Breast epithelium (tissue), 4 donors: ENCODE measurements at regions not wholly inside any gene's neighbourhood (a gene's known extent, or its start where the extent isn't known, plus 50 kb on each side); places are given as distances from the start of the nearest gene placed in this dataset.

Source experiments
- DNase-seq, 2 donors: peaks; one replicate each; pipeline ENCODE4 v3.0.0-alpha.2; 2019; ENCODE audit warnings: low spot score in 2 of 2
- H3K27ac ChIP-seq, 2 donors: fragments of 200-600 bp; sonication (generic) in 1 of 2; one replicate each; pipeline ENCODE4 v1.5.1; 2016 to 2019; ENCODE audit warnings: mild to moderate bottlenecking in 1 of 2
- H3K27me3 ChIP-seq, 2 donors: fragments of 200-600 bp; sonication (generic) in 1 of 2; one replicate each; pipeline versions ENCODE4 v1.5.1 to v1.6.0; 2017 to 2019; ENCODE audit warnings: control low read depth in 1 of 2, mild to moderate bottlenecking in 1 of 2
- H3K36me3 ChIP-seq: fragments of 200-600 bp; one replicate; pipeline ENCODE4 v1.5.1; 2019
- H3K4me1 ChIP-seq, 2 donors: fragments of 200-600 bp; sonication (generic); one replicate each; pipeline ENCODE4 v1.5.1; 2016 to 2019; ENCODE audit warnings: control low read depth in 1 of 2
- H3K4me3 ChIP-seq, 3 donors: fragments of 200-600 bp; sonication (generic); 1 replicate in 2 of 3; 2 replicates in 1 of 3; pipeline ENCODE4 v1.5.1; 2016 to 2019; ENCODE audit warnings: mild to moderate bottlenecking in 3 of 3, moderate library complexity in 2 of 3
- H3K9me3 ChIP-seq, 2 donors: fragments of 200-600 bp; sonication (generic) in 1 of 2; one replicate each; pipeline ENCODE4 v1.5.1; 2016 to 2019; ENCODE audit warnings: control low read depth in 1 of 2
- POLR2A ChIP-seq: fragments of 450-650 bp; IDR thresholded peaks from one replicate; pipeline ENCODE4 v1.6.1; 2016; ENCODE audit warnings: antibody characterized with exemption, mild to moderate bottlenecking, moderate library complexity
- POLR2AphosphoS5 ChIP-seq, 3 donors: sonication (generic); formaldehyde crosslinking; IDR thresholded peaks; one replicate each; pipeline ENCODE4 v1.6.1; 2017; ENCODE audit warnings: antibody characterized with exemption in 3 of 3
- intact Hi-C: fragments of 100-400 bp; cut with DNase I; formaldehyde crosslinking; loops from one replicate; pipeline ENCODE4 v1.15.1; 2023; ENCODE audit warnings: low total_unique reads
- TF ChIP-seq, protein P1 (sequence below), 3 donors: fragments of 450-650 bp; IDR thresholded peaks; one replicate each; pipeline ENCODE4 v1.5.1; 2016 to 2017; ENCODE audit warnings: antibody characterized with exemption in 3 of 3, mild to moderate bottlenecking in 3 of 3, moderate library complexity in 3 of 3

DNA sequence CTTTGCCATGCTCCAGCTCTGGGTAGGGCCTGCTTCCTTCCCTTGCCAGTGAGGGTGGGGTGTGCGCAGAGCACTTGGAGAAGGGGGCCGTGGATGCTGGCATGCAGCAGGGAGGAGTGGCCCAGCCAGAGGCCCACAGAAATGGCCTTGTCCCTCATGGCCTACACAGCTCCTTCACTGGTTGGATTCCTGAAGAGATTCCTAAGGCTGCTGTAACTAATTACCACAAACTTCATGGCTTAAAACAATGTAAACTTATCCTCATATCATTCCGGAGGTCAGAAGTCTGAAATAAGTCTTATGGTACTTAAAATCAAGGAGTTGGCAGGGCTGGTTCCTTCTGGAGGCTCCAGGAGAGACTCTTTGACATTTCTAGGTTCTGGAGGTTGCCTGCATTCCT is 195.2 kb downstream of the GLI2 start:
- Histone ChIP-seq H3K27me3 (no peaks in the 10 kb centered on the region), H3K27ac (no peak overlapping the region), H3K4me1 (peaks cover 0 to 4% of the 10 kb centered on the region in 2 donors), H3K9me3 (peaks cover 6 to 8% of the 10 kb centered on the region in 2 donors), H3K36me3 (no peaks in the 10 kb centered on the region), H3K4me3 (no peak overlapping the region)
- no peak for DNase-seq
- TF ChIP-seq, protein P1, sequence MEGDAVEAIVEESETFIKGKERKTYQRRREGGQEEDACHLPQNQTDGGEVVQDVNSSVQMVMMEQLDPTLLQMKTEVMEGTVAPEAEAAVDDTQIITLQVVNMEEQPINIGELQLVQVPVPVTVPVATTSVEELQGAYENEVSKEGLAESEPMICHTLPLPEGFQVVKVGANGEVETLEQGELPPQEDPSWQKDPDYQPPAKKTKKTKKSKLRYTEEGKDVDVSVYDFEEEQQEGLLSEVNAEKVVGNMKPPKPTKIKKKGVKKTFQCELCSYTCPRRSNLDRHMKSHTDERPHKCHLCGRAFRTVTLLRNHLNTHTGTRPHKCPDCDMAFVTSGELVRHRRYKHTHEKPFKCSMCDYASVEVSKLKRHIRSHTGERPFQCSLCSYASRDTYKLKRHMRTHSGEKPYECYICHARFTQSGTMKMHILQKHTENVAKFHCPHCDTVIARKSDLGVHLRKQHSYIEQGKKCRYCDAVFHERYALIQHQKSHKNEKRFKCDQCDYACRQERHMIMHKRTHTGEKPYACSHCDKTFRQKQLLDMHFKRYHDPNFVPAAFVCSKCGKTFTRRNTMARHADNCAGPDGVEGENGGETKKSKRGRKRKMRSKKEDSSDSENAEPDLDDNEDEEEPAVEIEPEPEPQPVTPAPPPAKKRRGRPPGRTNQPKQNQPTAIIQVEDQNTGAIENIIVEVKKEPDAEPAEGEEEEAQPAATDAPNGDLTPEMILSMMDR (IDR thresholded peaks at IDR 0.05), result no peak
- no peak for TF ChIP-seq POLR2A
- TF ChIP-seq POLR2AphosphoS5 (IDR thresholded peaks at IDR 0.05), result no peak
- intact Hi-C loops, result loop anchor here (2.0 kb wide), 1 partner anchor 16 kb away; no protein-coding TSS in a partner anchor

DNA sequence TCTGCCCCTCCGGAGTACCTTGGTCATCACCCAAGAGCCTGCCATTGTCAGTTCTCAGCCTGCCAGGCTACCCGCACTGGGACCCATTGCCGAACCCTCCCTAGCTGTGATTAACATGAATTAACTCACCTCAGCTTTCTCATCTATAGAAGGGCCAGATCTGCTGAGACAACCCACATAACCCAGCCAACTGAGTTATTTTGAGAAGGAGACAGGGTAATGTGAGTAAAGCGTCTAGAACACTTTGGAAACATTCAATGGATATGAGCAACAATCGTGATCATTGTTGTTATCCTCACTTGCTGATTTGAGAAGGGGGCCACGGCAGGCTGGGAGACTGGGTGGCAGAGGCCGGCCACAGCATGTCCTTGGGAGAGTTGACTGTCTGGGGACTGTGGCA is 196.8 kb downstream of the GLI2 start:
- H3K9me3 ChIP-seq, result peaks cover 6 to 8% of the 10 kb centered on the region in 2 donors
- TF ChIP-seq POLR2AphosphoS5 (IDR thresholded peaks at IDR 0.05) (no peak), POLR2A (no peak)
- TF ChIP-seq, protein P1 (IDR thresholded peaks at IDR 0.05), result no peak
- intact Hi-C loops, result no loop called here
- peaks cover 0 to 4% of the 10 kb centered on the region in 2 donors for H3K4me1 ChIP-seq
- no peaks in the 10 kb centered on the region for H3K27me3 ChIP-seq
- DNase-seq, result no peak
- H3K4me3 ChIP-seq, result no peak overlapping the region
- H3K36me3 ChIP-seq, result no peaks in the 10 kb centered on the region
- peak overlapping the region in 1 of 2 donors; percentile 25 for H3K27ac ChIP-seq

DNA sequence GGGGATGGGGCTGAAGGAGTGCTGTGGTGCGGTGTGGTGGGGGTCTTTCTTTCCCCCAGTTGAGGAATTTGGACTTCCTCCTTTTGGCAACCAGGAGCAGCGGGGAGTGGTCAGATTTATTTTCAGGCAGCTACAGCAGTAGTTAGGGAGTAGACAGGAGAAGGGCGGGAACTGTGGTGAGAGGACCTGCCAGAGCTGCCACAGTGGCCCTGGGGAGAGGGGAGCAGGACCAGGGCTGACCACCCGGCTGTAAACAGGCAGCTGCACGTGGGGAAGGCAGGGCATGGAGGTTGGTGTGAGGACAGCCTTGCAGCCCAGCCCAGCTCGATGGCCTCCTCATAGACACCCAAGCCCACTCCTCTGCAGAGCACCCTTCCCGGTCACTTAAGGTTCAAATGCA is 197.2 kb downstream of the GLI2 start:
- intact Hi-C loops, result no loop called here
- TF ChIP-seq POLR2A (no peak), POLR2AphosphoS5 (IDR thresholded peaks at IDR 0.05) (no peak)
- TF ChIP-seq, protein P1 (IDR thresholded peaks at IDR 0.05), result no peak
- Histone ChIP-seq H3K36me3 (no peaks in the 10 kb centered on the region), H3K9me3 (peaks cover 6 to 8% of the 10 kb centered on the region in 2 donors), H3K27me3 (no peaks in the 10 kb centered on the region), H3K4me1 (peaks cover 0 to 4% of the 10 kb centered on the region in 2 donors), H3K4me3 (no peak overlapping the region), H3K27ac (peak overlapping the region in 1 of 2 donors; percentile 25)
- DNase-seq, result no peak

DNA sequence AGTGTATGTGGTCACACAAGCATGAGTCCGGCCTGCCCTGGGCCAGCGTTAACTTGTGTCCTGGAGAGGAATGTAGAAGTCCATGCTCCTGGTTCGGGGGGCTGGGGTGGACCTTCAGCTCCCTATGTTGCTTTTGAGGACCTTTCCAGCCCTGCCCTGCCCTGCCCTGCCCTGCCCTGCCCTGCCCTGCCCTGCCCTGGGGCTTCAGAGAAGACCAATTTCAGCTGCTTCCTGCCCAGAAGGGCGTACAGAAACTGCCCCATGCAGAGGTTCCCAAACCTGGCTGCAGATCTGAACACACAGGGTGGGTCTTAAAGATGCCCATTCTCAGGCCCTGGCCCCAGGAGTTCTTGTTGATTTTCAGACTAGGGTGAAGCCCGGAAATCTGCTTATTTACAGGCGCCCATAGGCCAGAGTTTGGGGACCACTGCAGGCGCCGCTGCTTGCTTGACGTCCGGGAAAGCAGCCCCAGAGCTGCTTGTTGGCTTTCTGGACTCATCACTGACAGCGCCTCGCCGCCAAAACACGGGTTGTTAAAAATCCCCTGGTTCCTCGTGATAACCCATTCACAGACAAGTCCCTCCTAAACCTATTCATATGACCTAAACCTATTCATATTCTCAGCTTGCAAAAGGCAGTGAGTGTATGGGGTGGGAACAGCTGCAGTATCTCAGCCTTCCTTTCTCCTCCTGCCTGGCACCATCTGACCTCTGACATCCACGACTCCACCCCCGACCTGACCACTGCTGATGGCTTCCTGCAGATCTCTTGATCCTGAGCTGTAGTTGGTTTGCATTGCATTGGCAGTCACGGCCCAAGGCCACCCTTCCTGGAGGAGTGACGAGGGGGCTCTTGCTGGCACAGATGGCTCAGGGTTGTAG is 198.3 kb downstream of the GLI2 start:
- peaks cover 0 to 4% of the 10 kb centered on the region in 2 donors for H3K4me1 ChIP-seq
- intact Hi-C loops, result no loop called here
- TF ChIP-seq POLR2A (no peak), POLR2AphosphoS5 (IDR thresholded peaks at IDR 0.05) (no peak)
- TF ChIP-seq, protein P1 (IDR thresholded peaks at IDR 0.05), result no peak
- H3K9me3 ChIP-seq, result peaks cover 6 to 8% of the 10 kb centered on the region in 2 donors
- no peaks in the 10 kb centered on the region for H3K27me3 ChIP-seq
- H3K4me3 ChIP-seq, result no peak overlapping the region
- peak overlapping the region in 1 of 2 donors; percentile 32 for H3K27ac ChIP-seq
- DNase-seq, result no peak
- H3K36me3 ChIP-seq, result no peaks in the 10 kb centered on the region
